WTC11 (cell line): ENCODE measurements at regions not wholly inside any gene's neighbourhood (a gene's known extent, or its start where the extent isn't known, plus 50 kb on each side); places are given as distances from the start of the nearest gene placed in this dataset.

Experiments
- ATAC-seq: fragments of 200-7000 bp; cut with Tn5 transposase; 2 replicates; pipeline ENCODE4 v1.10.0; 2021; ENCODE audit warnings: mild to moderate bottlenecking, moderate library complexity
- CTCF ChIA-PET: fragments of 300-600 bp; sonication (Branson Sonifier 250); formaldehyde crosslinking; loops from one replicate; lab custom pipeline; 2021; ENCODE audit warnings: antibody characterized with exemption; lab: Charles Lee
- POLR2A ChIA-PET: fragments of 350-600 bp; sonication (Branson Sonifier 250); formaldehyde crosslinking; loops from one replicate; lab custom pipeline; 2021; ENCODE audit warnings: antibody characterized with exemption; lab: Charles Lee
- DNase-seq: peaks from one replicate; pipeline ENCODE4 v3.0.0; 2021; ENCODE audit warnings: low spot score
- H3K27ac Mint-ChIP-seq: 2 replicates; pipeline ENCODE4 v1.8.0; 2021; ENCODE audit warnings: mixed read lengths
- H3K27me3 Mint-ChIP-seq: 2 replicates; pipeline ENCODE4 v1.8.0; 2021; ENCODE audit warnings: low read depth, mild to moderate bottlenecking, moderate library complexity, mixed read lengths
- H3K36me3 Mint-ChIP-seq: 2 replicates; pipeline ENCODE4 v1.8.0; 2021; ENCODE audit warnings: mixed read lengths
- H3K4me1 Mint-ChIP-seq: 2 replicates; pipeline ENCODE4 v1.8.0; 2022; ENCODE audit warnings: mixed read lengths
- H3K4me3 Mint-ChIP-seq: 2 replicates; pipeline ENCODE4 v1.8.0; 2021; ENCODE audit warnings: mild to moderate bottlenecking, moderate library complexity, mixed read lengths
- H3K9me3 Mint-ChIP-seq: 2 replicates; pipeline ENCODE4 v1.8.0; 2021; ENCODE audit warnings: mixed read lengths
- AR ChIP-seq: fragments of 250-450 bp; sonication (Bioruptor Pico); IDR thresholded peaks from 2 replicates; pipeline ENCODE4 v1.9.0; 2021; ENCODE audit warnings: mild to moderate bottlenecking
- ATF3 ChIP-seq: sonication (generic); formaldehyde crosslinking; conservative IDR thresholded peaks from 2 replicates; pipeline ENCODE4 v1.8.1; 2022; ENCODE audit warnings: mild to moderate bottlenecking, missing genetic modification reagents
- CDX4 ChIP-seq: fragments of 250-450 bp; sonication (Bioruptor Pico); IDR thresholded peaks from 2 replicates; pipeline ENCODE4 v1.9.0; 2021; ENCODE audit warnings: moderate library complexity, mild to moderate bottlenecking, inconsistent platforms, borderline replicate concordance
- FOXK1 ChIP-seq: sonication (generic); formaldehyde crosslinking; IDR thresholded peaks from 2 replicates; pipeline ENCODE4 v1.8.0; 2022; ENCODE audit warnings: mild to moderate bottlenecking, moderate library complexity, missing genetic modification reagents
- GABPB1 ChIP-seq: sonication (generic); formaldehyde crosslinking; IDR thresholded peaks from 2 replicates; pipeline ENCODE4 v1.8.1; 2023; ENCODE audit warnings: mild to moderate bottlenecking, missing genetic modification reagents
- GTF2I ChIP-seq: fragments of 250-450 bp; sonication (Bioruptor Pico); conservative IDR thresholded peaks from 2 replicates; pipeline ENCODE4 v1.4.0; 2021; ENCODE audit warnings: mild to moderate bottlenecking
- HMGXB4 ChIP-seq: sonication (generic); formaldehyde crosslinking; IDR thresholded peaks from 2 replicates; pipeline ENCODE4 v1.8.1; 2023; ENCODE audit warnings: mild to moderate bottlenecking, moderate library complexity, missing genetic modification reagents
- IRF2 ChIP-seq: sonication (generic); formaldehyde crosslinking; IDR thresholded peaks from 2 replicates; pipeline ENCODE4 v1.8.0; 2022; ENCODE audit warnings: low read depth, missing genetic modification reagents, borderline replicate concordance
- MXD4 ChIP-seq: fragments of 250-450 bp; sonication (Bioruptor Pico); IDR thresholded peaks from 2 replicates; pipeline ENCODE4 v1.8.0; 2021; ENCODE audit warnings: mild to moderate bottlenecking, moderate library complexity, borderline replicate concordance
- NFE2L1 ChIP-seq: sonication (generic); formaldehyde crosslinking; IDR thresholded peaks from 2 replicates; pipeline ENCODE4 v1.8.1; 2023; ENCODE audit warnings: missing genetic modification reagents
- NR3C1 ChIP-seq: sonication (generic); formaldehyde crosslinking; conservative IDR thresholded peaks from 2 replicates; pipeline ENCODE4 v1.8.1; 2023; ENCODE audit warnings: low read depth, mild to moderate bottlenecking, missing genetic modification reagents
- PREB ChIP-seq: sonication (generic); formaldehyde crosslinking; IDR thresholded peaks from 2 replicates; pipeline ENCODE4 v1.8.1; 2022; ENCODE audit warnings: mild to moderate bottlenecking, missing genetic modification reagents, moderate library complexity, borderline replicate concordance
- ZBTB21 ChIP-seq: sonication (generic); formaldehyde crosslinking; IDR thresholded peaks from 2 replicates; pipeline ENCODE4 v1.8.1; 2023; ENCODE audit warnings: mild to moderate bottlenecking, missing genetic modification reagents, borderline replicate concordance
- ZBTB43 ChIP-seq: sonication (generic); formaldehyde crosslinking; IDR thresholded peaks from 2 replicates; pipeline ENCODE4 v1.8.1; 2023; ENCODE audit warnings: mild to moderate bottlenecking, missing genetic modification reagents
- ZNF416 ChIP-seq: fragments of 250-450 bp; sonication (Bioruptor Pico); IDR thresholded peaks from 2 replicates; pipeline ENCODE4 v1.9.0; 2021; ENCODE audit warnings: mild to moderate bottlenecking, inconsistent platforms
- ZNF423 ChIP-seq: fragments of 250-450 bp; sonication (Bioruptor Pico); IDR thresholded peaks from 2 replicates; pipeline ENCODE4 v2.1.2; 2022; ENCODE audit warnings: mild to moderate bottlenecking, moderate library complexity
- TF ChIP-seq, protein P1 (sequence below): fragments of 250-450 bp; sonication (Bioruptor Pico); conservative IDR thresholded peaks from 2 replicates; pipeline ENCODE4 v1.9.0; 2021; ENCODE audit warnings: mild to moderate bottlenecking
- TF ChIP-seq, protein P2 (sequence below): sonication (generic); formaldehyde crosslinking; conservative IDR thresholded peaks from 2 replicates; pipeline ENCODE4 v1.8.1; 2023; ENCODE audit warnings: mild to moderate bottlenecking, low read depth, missing genetic modification reagents, moderate library complexity
- TF ChIP-seq, protein P3 (sequence below): fragments of 250-450 bp; sonication (Bioruptor Pico); IDR thresholded peaks from 2 replicates; pipeline ENCODE4 v1.9.0; 2021; ENCODE audit warnings: mild to moderate bottlenecking

GRCh38 chr1:40919475-40920011, 57.4 kb upstream of the CITED4 start:
- no peak for TF ChIP-seq IRF2 (CRISPR knock-in tag)
- peak; percentile 26; the same call in 1 of the 2 replicates for TF ChIP-seq ZNF423 (CRISPR knock-in tag)
- TF ChIP-seq GABPB1 (CRISPR knock-in tag) = peak; percentile 68; the same call in 1 of the 2 replicates
- CTCF ChIA-PET = no interaction called here
- Mint-ChIP-seq H3K27me3 (0 out of 2 replicates have a peak, but pooled peaks cover 2% of the 10 kb centered on the region), H3K27ac (no peak overlapping the region), H3K4me1 (peaks cover 11% of the 10 kb centered on the region; the same call in 1 of the 2 replicates), H3K4me3 (no peak overlapping the region), H3K9me3 (no peaks in the 10 kb centered on the region), H3K36me3 (no peaks in the 10 kb centered on the region)
- ATAC-seq = no peak; the same call in 1 of the 2 replicates
- no peak for DNase-seq
- POLR2A ChIA-PET = no interaction called here

- Mint-ChIP-seq H3K4me3 (no peak overlapping the region), H3K27ac (no peak overlapping the region), H3K36me3 (no peaks in the 10 kb centered on the region), H3K9me3 (no peaks in the 10 kb centered on the region), H3K27me3 (peaks cover 5% of the 10 kb centered on the region; the same call in 1 of the 2 replicates), H3K4me1 (peaks cover 7% of the 10 kb centered on the region; the same call in 1 of the 2 replicates)
- DNase-seq (no peak), ATAC-seq (no peak)
- ChIA-PET CTCF (interaction anchor here (2.5 kb wide), 1 partner anchor 31 kb away, joined by 10 read pairs; no protein-coding TSS in a partner anchor), POLR2A (no interaction called here)
- TF ChIP-seq AR (CRISPR knock-in tag) (no peak), GTF2I (CRISPR knock-in tag) (no peak), FOXK1 (no peak), HMGXB4 (no peak), PREB (CRISPR knock-in tag) (no peak), MXD4 (no peak), ZBTB21 (CRISPR knock-in tag) (no peak), NR3C1 (CRISPR knock-in tag) (no peak), ZBTB43 (CRISPR knock-in tag) (no peak), ATF3 (CRISPR knock-in tag) (no peak), NFE2L1 (CRISPR knock-in tag) (no peak), ZNF416 (CRISPR knock-in tag) (no peak), CDX4 (CRISPR knock-in tag) (no peak)
- TF ChIP-seq, protein P1, sequence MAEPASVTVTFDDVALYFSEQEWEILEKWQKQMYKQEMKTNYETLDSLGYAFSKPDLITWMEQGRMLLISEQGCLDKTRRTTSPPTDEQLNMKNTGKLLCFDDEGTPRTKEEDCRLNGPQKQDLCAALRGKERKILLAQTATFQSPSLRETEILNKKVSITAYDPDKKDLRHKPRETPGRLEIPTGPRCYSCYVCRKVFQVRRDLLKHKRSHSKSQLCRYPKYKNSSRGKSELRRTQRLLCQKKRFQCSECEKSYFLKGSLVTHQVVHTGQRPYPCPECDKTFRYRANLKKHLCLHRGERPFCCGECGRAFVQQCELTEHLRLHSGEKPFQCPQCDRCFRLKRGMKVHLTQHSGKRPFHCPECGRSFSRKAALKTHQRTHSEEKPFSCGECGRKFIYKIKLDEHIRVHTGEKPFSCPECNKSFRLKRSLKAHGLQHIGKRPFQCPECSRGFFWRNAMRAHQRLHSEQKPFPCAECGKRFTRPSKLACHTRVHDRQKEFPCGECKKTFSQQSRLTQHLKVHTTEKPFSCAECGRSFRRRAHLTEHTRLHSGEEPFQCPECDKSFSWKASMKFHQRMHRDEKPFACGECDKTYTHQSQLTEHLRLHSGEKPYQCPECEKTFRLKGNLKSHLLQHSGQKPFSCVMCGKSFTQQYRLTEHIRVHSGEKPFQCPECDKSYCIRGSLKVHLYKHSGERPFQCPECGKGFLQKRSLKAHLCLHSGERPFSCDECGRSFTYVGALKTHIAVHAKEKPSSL (CRISPR knock-in tag) = no peak
- TF ChIP-seq, protein P2, sequence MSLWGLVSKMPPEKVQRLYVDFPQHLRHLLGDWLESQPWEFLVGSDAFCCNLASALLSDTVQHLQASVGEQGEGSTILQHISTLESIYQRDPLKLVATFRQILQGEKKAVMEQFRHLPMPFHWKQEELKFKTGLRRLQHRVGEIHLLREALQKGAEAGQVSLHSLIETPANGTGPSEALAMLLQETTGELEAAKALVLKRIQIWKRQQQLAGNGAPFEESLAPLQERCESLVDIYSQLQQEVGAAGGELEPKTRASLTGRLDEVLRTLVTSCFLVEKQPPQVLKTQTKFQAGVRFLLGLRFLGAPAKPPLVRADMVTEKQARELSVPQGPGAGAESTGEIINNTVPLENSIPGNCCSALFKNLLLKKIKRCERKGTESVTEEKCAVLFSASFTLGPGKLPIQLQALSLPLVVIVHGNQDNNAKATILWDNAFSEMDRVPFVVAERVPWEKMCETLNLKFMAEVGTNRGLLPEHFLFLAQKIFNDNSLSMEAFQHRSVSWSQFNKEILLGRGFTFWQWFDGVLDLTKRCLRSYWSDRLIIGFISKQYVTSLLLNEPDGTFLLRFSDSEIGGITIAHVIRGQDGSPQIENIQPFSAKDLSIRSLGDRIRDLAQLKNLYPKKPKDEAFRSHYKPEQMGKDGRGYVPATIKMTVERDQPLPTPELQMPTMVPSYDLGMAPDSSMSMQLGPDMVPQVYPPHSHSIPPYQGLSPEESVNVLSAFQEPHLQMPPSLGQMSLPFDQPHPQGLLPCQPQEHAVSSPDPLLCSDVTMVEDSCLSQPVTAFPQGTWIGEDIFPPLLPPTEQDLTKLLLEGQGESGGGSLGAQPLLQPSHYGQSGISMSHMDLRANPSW (CRISPR knock-in tag) = no peak
- TF ChIP-seq, protein P3, sequence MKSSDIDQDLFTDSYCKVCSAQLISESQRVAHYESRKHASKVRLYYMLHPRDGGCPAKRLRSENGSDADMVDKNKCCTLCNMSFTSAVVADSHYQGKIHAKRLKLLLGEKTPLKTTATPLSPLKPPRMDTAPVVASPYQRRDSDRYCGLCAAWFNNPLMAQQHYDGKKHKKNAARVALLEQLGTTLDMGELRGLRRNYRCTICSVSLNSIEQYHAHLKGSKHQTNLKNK (CRISPR knock-in tag) = no peak
Measured at GRCh38 chr1:40921522-40921921, 58.0 kb upstream of the CTPS1 start.
